ENCODE measurements at regions not wholly inside any gene's neighbourhood (a gene's known extent, or its start where the extent isn't known, plus 50 kb on each side); places are given as distances from the start of the nearest gene placed in this dataset.
A peak's percentile ranks its signal among the peaks of the same experiment; 100 is the strongest.

GRCh38 chr11:45027312-45027711 lies 76.6 kb upstream of the TP53I11 start:
- ATAC-seq (ENCODE audit: low read depth) (no peak), DNase-seq (no peak)
- Histone ChIP-seq H3K27ac (ENCODE audit: low read length in 2 of 2) (peak overlapping the region in 1 of 2 donors; percentile 72), H3K27me3 (replicated peaks in 1 of 4; ENCODE audit: control extremely low read depth in 1 of 4, control insufficient read depth in 3 of 4, insufficient read depth in 4 of 4, low read length in 3 of 4) (no peaks in the 10 kb centered on the region), H3K9ac (ENCODE audit: low read length) (no peak overlapping the region), H3K9me3 (ENCODE audit: control extremely low read depth in 1 of 3, control insufficient read depth in 2 of 3, insufficient read depth in 1 of 3, low read length in 2 of 3) (peaks cover 3 to 8% (median 6%) of the 10 kb centered on the region in 3 donors), H4K20me1 (ENCODE audit: control insufficient read depth, insufficient read depth, low read length, poor library complexity, severe bottlenecking) (no peaks in the 10 kb centered on the region), H3K36me3 (replicated peaks in 1 of 2; ENCODE audit: control extremely low read depth in 1 of 2, control insufficient read depth in 1 of 2, extremely low read depth in 1 of 2, insufficient read depth in 2 of 2, low read length in 1 of 2) (no peaks in the 10 kb centered on the region), H3K4me1 (ENCODE audit: control insufficient read depth in 2 of 2, insufficient read depth in 2 of 2, low read length in 2 of 2) (peaks cover 43 to 57% of the 10 kb centered on the region in 2 donors), H3K4me2 (replicated peaks; ENCODE audit: low read depth, low read length, poor library complexity, severe bottlenecking) (no peak overlapping the region), H2AFZ (ENCODE audit: insufficient read depth, low read depth, low read length, poor library complexity, severe bottlenecking) (no peak overlapping the region), H3K79me2 (ENCODE audit: control insufficient read depth, insufficient read depth, low read length) (no peaks in the 10 kb centered on the region), H3K4me3 (ENCODE audit: control extremely low read depth in 1 of 5, extremely low read depth in 1 of 5, insufficient read depth in 1 of 5, low read depth in 2 of 5, low read length in 4 of 5) (no peak overlapping the region)
- Mint-ChIP-seq H3K27me3 (no peaks in the 10 kb centered on the region), H3K4me3 (no peak overlapping the region), H3K9me3 (ENCODE audit: insufficient read depth) (peaks cover 2% of the 10 kb centered on the region), H3K4me1 (peaks cover 71% of the 10 kb centered on the region), H3K27ac (peak overlapping the region; percentile 77)
- TF ChIP-seq CTCF (IDR thresholded peaks at IDR 0.05) (no peak), EZH2 (IDR thresholded peaks at IDR 0.05; ENCODE audit: borderline replicate concordance, insufficient read depth, low read depth, low read length, poor library complexity, severe bottlenecking) (no peak)
- ChIA-PET CTCF (interaction anchor here (1.3 to 9.4 kb wide), 7 partner anchors 10 to 99 kb away, joined by 3 to 86 read pairs (median 6); no protein-coding TSS in a partner anchor), POLR2A (interaction anchor here (1.4 to 2.8 kb wide), 4 partner anchors 46 to 90 kb away, joined by 3 to 16 read pairs (median 6); no protein-coding TSS in a partner anchor)
- intact Hi-C loops (cut with micrococcal nuclease): loop anchor here (5.0 kb wide), 1 partner anchor 120 kb away; the partner anchor contains the start of gene PRDM11
- 91% methylated on average over 1 of the region's 4 CpGs for WGBS (ENCODE audit: insufficient coverage)

GRCh38 chr11:45028911-45029682 lies 78.4 kb upstream of the TP53I11 start:
- peak overlapping the region; percentile 9 for H2AFZ ChIP-seq (ENCODE audit: insufficient read depth, low read depth, low read length, poor library complexity, severe bottlenecking)
- Mint-ChIP-seq H3K27me3 (no peaks in the 10 kb centered on the region), H3K4me3 (peak overlapping the region; percentile 82), H3K9me3 (ENCODE audit: insufficient read depth) (peaks cover 2% of the 10 kb centered on the region), H3K27ac (peak overlapping the region; percentile 89), H3K4me1 (peaks cover 85% of the 10 kb centered on the region)
- H3K79me2 ChIP-seq (ENCODE audit: control insufficient read depth, insufficient read depth, low read length): no peaks in the 10 kb centered on the region
- WGBS (ENCODE audit: insufficient coverage): 14% methylated on average over 11 of the region's 13 CpGs
- POLR2A ChIA-PET: interaction anchor here (0.6 to 1.4 kb wide), 12 partner anchors 9 to 1268 kb away, joined by 3 to 10 read pairs (median 3); partner anchors contain the start of gene TP53I11
- H3K9ac ChIP-seq (ENCODE audit: low read length): no peak overlapping the region
- ATAC-seq (ENCODE audit: low read depth): peak; percentile 74
- H3K27ac ChIP-seq (ENCODE audit: low read length in 2 of 2): peak overlapping the region; percentile 69 to 72
- no peaks in the 10 kb centered on the region for H3K36me3 ChIP-seq (replicated peaks in 1 of 2; ENCODE audit: control extremely low read depth in 1 of 2, control insufficient read depth in 1 of 2, extremely low read depth in 1 of 2, insufficient read depth in 2 of 2, low read length in 1 of 2)
- no peaks in the 10 kb centered on the region for H3K27me3 ChIP-seq (replicated peaks in 1 of 4; ENCODE audit: control extremely low read depth in 1 of 4, control insufficient read depth in 3 of 4, insufficient read depth in 4 of 4, low read length in 3 of 4)
- no peaks in the 10 kb centered on the region for H4K20me1 ChIP-seq (ENCODE audit: control insufficient read depth, insufficient read depth, low read length, poor library complexity, severe bottlenecking)
- peak; percentile 85 for DNase-seq
- intact Hi-C loops (cut with micrococcal nuclease): loop anchor here (1.0 to 5.0 kb wide), 6 partner anchors 54 to 420 kb away; partner anchors contain the start of genes PRDM11 and TP53I11
- H3K4me2 ChIP-seq (replicated peaks; ENCODE audit: low read depth, low read length, poor library complexity, severe bottlenecking): peak overlapping the region; percentile 29
- no peak for TF ChIP-seq EZH2 (IDR thresholded peaks at IDR 0.05; ENCODE audit: borderline replicate concordance, insufficient read depth, low read depth, low read length, poor library complexity, severe bottlenecking)
- no peak for TF ChIP-seq CTCF (IDR thresholded peaks at IDR 0.05)
- CTCF ChIA-PET: interaction anchor here (0.9 to 9.4 kb wide), 28 partner anchors 10 to 468 kb away, joined by 3 to 86 read pairs (median 5); partner anchors contain the start of gene TP53I11
- no peak overlapping the region for H3K4me3 ChIP-seq (ENCODE audit: control extremely low read depth in 1 of 5, extremely low read depth in 1 of 5, insufficient read depth in 1 of 5, low read depth in 2 of 5, low read length in 4 of 5)
- peaks cover 53 to 68% of the 10 kb centered on the region in 2 donors for H3K4me1 ChIP-seq (ENCODE audit: control insufficient read depth in 2 of 2, insufficient read depth in 2 of 2, low read length in 2 of 2)
- peaks cover 3 to 8% (median 6%) of the 10 kb centered on the region in 3 donors for H3K9me3 ChIP-seq (ENCODE audit: control extremely low read depth in 1 of 3, control insufficient read depth in 2 of 3, insufficient read depth in 1 of 3, low read length in 2 of 3)
